ENCODE measurements at regions not wholly inside any gene's neighbourhood (a gene's known extent, or its start where the extent isn't known, plus 50 kb on each side); places are given as distances from the start of the nearest gene placed in this dataset.
A peak's percentile ranks its signal among the peaks of the same experiment; 100 is the strongest.

DNA sequence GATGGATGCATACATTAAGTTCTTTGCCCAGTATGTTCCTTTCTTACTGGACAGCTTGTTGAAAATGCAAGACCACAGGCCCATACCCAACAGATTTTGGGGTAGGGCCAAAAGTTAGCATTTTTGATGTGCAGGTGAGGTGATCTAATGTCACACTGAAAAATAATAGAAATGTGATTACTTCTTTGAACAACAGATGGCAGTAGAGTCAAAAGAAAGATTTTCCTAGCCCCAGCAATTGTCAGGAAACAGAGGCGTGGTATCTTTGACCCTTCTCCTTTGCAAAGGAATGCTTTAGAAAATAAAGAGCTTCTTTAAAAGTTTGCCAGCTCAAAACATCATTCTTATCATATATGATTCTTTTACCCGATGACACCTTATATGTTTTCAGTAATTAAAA lies 343.6 kb upstream of the SYT4 start:
- Histone ChIP-seq H3K4me2 (ENCODE audit: low read length) (no peak overlapping the region), H3K4me1 (ENCODE audit: control insufficient read depth in 1 of 2, insufficient read depth in 2 of 2, low read length in 2 of 2) (no peaks in the 10 kb centered on the region), H3K79me1 (ENCODE audit: low read length) (no peaks in the 10 kb centered on the region), H3K4me3 (ENCODE audit: low read depth, low read length) (no peak overlapping the region), H4K12ac (ENCODE audit: low read depth, low read length) (no peak overlapping the region), H3K23ac (ENCODE audit: low read length) (no peak overlapping the region), H3K9me3 (ENCODE audit: insufficient read depth, low read depth, low read length) (no peaks in the 10 kb centered on the region), H2BK12ac (ENCODE audit: low read length) (no peak overlapping the region), H3K27me3 (ENCODE audit: insufficient read depth, low read length) (no peaks in the 10 kb centered on the region), H2BK120ac (ENCODE audit: insufficient read depth, low read length, poor library complexity) (no peak overlapping the region), H4K8ac (ENCODE audit: low read depth, low read length) (no peak overlapping the region), H3K36me3 (ENCODE audit: control insufficient read depth in 1 of 2, insufficient read depth in 2 of 2, low read length in 2 of 2) (no peaks in the 10 kb centered on the region), H4K91ac (ENCODE audit: low read depth, low read length) (no peak overlapping the region), H3K27ac (ENCODE audit: low read depth, low read length) (no peak overlapping the region), H3K18ac (ENCODE audit: low read length) (no peak overlapping the region), H3K14ac (ENCODE audit: low read length) (no peak overlapping the region), H3K9ac (ENCODE audit: low read length) (no peak overlapping the region), H3K4ac (ENCODE audit: low read depth, low read length) (no peak overlapping the region), H3K79me2 (ENCODE audit: control insufficient read depth, insufficient read depth, low read length, poor library complexity) (no peaks in the 10 kb centered on the region), H2BK5ac (ENCODE audit: low read depth, low read length, poor library complexity) (no peak overlapping the region), H2AFZ (ENCODE audit: insufficient read depth, low read length, poor library complexity) (no peak overlapping the region), H2AK5ac (ENCODE audit: low read length) (no peak overlapping the region)
- peak in 1 of 2 donors; percentile 73 for DNase-seq
- WGBS (ENCODE audit: extremely low coverage, insufficient coverage, insufficient read length), result no CpG with 5 or more reads among the region's 2 CpGs

DNA sequence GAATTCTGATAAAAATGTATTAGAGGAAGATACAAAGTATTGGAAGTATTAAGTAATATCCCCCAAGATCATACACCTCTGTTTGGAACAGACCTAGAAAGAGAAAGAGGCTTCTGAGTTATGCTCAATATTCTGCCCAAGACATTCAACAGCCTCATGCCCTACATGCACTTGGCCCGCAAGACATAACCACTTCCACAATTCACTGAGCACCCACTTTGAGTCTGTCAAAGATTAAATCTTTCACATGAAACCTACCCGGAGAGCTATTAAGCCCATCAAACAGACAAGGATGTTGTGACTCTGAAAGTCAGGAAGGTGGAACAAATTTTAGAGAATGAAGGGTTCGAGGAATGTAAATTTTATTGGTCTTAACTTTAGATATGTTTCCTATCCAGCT lies 344.7 kb upstream of the SYT4 start:
- H3K4me3 ChIP-seq (ENCODE audit: low read depth, low read length), result no peak overlapping the region
- no peak overlapping the region for H3K14ac ChIP-seq (ENCODE audit: low read length)
- H3K18ac ChIP-seq (ENCODE audit: low read length), result no peak overlapping the region
- no peak overlapping the region for H4K8ac ChIP-seq (ENCODE audit: low read depth, low read length)
- no peak overlapping the region for H3K4me2 ChIP-seq (ENCODE audit: low read length)
- DNase-seq, result no peak
- no peaks in the 10 kb centered on the region for H3K4me1 ChIP-seq (ENCODE audit: control insufficient read depth in 1 of 2, insufficient read depth in 2 of 2, low read length in 2 of 2)
- no peak overlapping the region for H4K91ac ChIP-seq (ENCODE audit: low read depth, low read length)
- no peaks in the 10 kb centered on the region for H3K27me3 ChIP-seq (ENCODE audit: insufficient read depth, low read length)
- no peaks in the 10 kb centered on the region for H3K79me1 ChIP-seq (ENCODE audit: low read length)
- no peak overlapping the region for H2AFZ ChIP-seq (ENCODE audit: insufficient read depth, low read length, poor library complexity)
- no peaks in the 10 kb centered on the region for H3K9me3 ChIP-seq (ENCODE audit: insufficient read depth, low read depth, low read length)
- H3K9ac ChIP-seq (ENCODE audit: low read length), result no peak overlapping the region
- H3K36me3 ChIP-seq (ENCODE audit: control insufficient read depth in 1 of 2, insufficient read depth in 2 of 2, low read length in 2 of 2), result no peaks in the 10 kb centered on the region
- no peak overlapping the region for H2BK12ac ChIP-seq (ENCODE audit: low read length)
- WGBS (ENCODE audit: extremely low coverage, insufficient coverage, insufficient read length), result no CpG with 5 or more reads among the region's 3 CpGs
- H2AK5ac ChIP-seq (ENCODE audit: low read length), result no peak overlapping the region
- no peak overlapping the region for H3K27ac ChIP-seq (ENCODE audit: low read depth, low read length)
- no peaks in the 10 kb centered on the region for H3K79me2 ChIP-seq (ENCODE audit: control insufficient read depth, insufficient read depth, low read length, poor library complexity)
- no peak overlapping the region for H2BK120ac ChIP-seq (ENCODE audit: insufficient read depth, low read length, poor library complexity)
- H3K23ac ChIP-seq (ENCODE audit: low read length), result no peak overlapping the region
- H3K4ac ChIP-seq (ENCODE audit: low read depth, low read length), result no peak overlapping the region
- no peak overlapping the region for H4K12ac ChIP-seq (ENCODE audit: low read depth, low read length)
- H2BK5ac ChIP-seq (ENCODE audit: low read depth, low read length, poor library complexity), result no peak overlapping the region

- Histone ChIP-seq H3K4me2 (ENCODE audit: low read length) (no peak overlapping the region), H3K4ac (ENCODE audit: low read depth, low read length) (no peak overlapping the region), H4K91ac (ENCODE audit: low read depth, low read length) (no peak overlapping the region), H3K79me2 (ENCODE audit: control insufficient read depth, insufficient read depth, low read length, poor library complexity) (no peaks in the 10 kb centered on the region), H3K27me3 (ENCODE audit: insufficient read depth, low read length) (no peaks in the 10 kb centered on the region), H3K23ac (ENCODE audit: low read length) (no peak overlapping the region), H3K27ac (ENCODE audit: low read depth, low read length) (no peak overlapping the region), H3K9ac (ENCODE audit: low read length) (no peak overlapping the region), H2BK5ac (ENCODE audit: low read depth, low read length, poor library complexity) (no peak overlapping the region), H4K8ac (ENCODE audit: low read depth, low read length) (no peak overlapping the region), H2AFZ (ENCODE audit: insufficient read depth, low read length, poor library complexity) (no peak overlapping the region), H3K4me3 (ENCODE audit: low read depth, low read length) (no peak overlapping the region), H3K18ac (ENCODE audit: low read length) (no peak overlapping the region), H3K9me3 (ENCODE audit: insufficient read depth, low read depth, low read length) (no peaks in the 10 kb centered on the region), H2BK120ac (ENCODE audit: insufficient read depth, low read length, poor library complexity) (no peak overlapping the region), H3K36me3 (ENCODE audit: control insufficient read depth in 1 of 2, insufficient read depth in 2 of 2, low read length in 2 of 2) (no peaks in the 10 kb centered on the region), H3K4me1 (ENCODE audit: control insufficient read depth in 1 of 2, insufficient read depth in 2 of 2, low read length in 2 of 2) (no peaks in the 10 kb centered on the region), H3K79me1 (ENCODE audit: low read length) (no peaks in the 10 kb centered on the region), H3K14ac (ENCODE audit: low read length) (no peak overlapping the region), H4K12ac (ENCODE audit: low read depth, low read length) (no peak overlapping the region), H2AK5ac (ENCODE audit: low read length) (no peak overlapping the region), H2BK12ac (ENCODE audit: low read length) (no peak overlapping the region)
- no CpG with 5 or more reads among the region's 1 CpG for whole genome bisulfite sequencing (ENCODE audit: extremely low coverage, insufficient coverage, insufficient read length)
- DNase-seq, result no peak
These were observed 348.3 kb upstream of the SYT4 start for GRCh38 chr18:43625582-43625981.

- no peak overlapping the region for H3K14ac ChIP-seq (ENCODE audit: low read length)
These were observed 350.7 kb upstream of the SYT4 start for GRCh38 chr18:43627848-43628530.

More at GRCh38 chr18:43627848-43628530, 350.7 kb upstream of the SYT4 start:
- H3K36me3 ChIP-seq (ENCODE audit: control insufficient read depth in 1 of 2, insufficient read depth in 2 of 2, low read length in 2 of 2), result no peaks in the 10 kb centered on the region
- no peak overlapping the region for H2BK5ac ChIP-seq (ENCODE audit: low read depth, low read length, poor library complexity)
- H2BK12ac ChIP-seq (ENCODE audit: low read length), result no peak overlapping the region
- H4K91ac ChIP-seq (ENCODE audit: low read depth, low read length), result no peak overlapping the region
- no peak overlapping the region for H3K27ac ChIP-seq (ENCODE audit: low read depth, low read length)
- no peaks in the 10 kb centered on the region for H3K79me2 ChIP-seq (ENCODE audit: control insufficient read depth, insufficient read depth, low read length, poor library complexity)
- DNase-seq, result no peak
- no peaks in the 10 kb centered on the region for H3K9me3 ChIP-seq (ENCODE audit: insufficient read depth, low read depth, low read length)
- H4K8ac ChIP-seq (ENCODE audit: low read depth, low read length), result no peak overlapping the region
- no peaks in the 10 kb centered on the region for H3K27me3 ChIP-seq (ENCODE audit: insufficient read depth, low read length)
- H3K4me3 ChIP-seq (ENCODE audit: low read depth, low read length), result no peak overlapping the region
- no CpG with 5 or more reads among the region's 3 CpGs for WGBS (ENCODE audit: extremely low coverage, insufficient coverage, insufficient read length)
- no peak overlapping the region for H3K9ac ChIP-seq (ENCODE audit: low read length)
- H3K23ac ChIP-seq (ENCODE audit: low read length), result peak overlapping the region; percentile 25
- H3K4ac ChIP-seq (ENCODE audit: low read depth, low read length), result no peak overlapping the region
- H3K18ac ChIP-seq (ENCODE audit: low read length), result no peak overlapping the region
- H3K79me1 ChIP-seq (ENCODE audit: low read length), result no peaks in the 10 kb centered on the region
- H2AK5ac ChIP-seq (ENCODE audit: low read length), result no peak overlapping the region
- H2AFZ ChIP-seq (ENCODE audit: insufficient read depth, low read length, poor library complexity), result no peak overlapping the region
- H3K4me2 ChIP-seq (ENCODE audit: low read length), result no peak overlapping the region
- H4K12ac ChIP-seq (ENCODE audit: low read depth, low read length), result no peak overlapping the region
- no peak overlapping the region for H2BK120ac ChIP-seq (ENCODE audit: insufficient read depth, low read length, poor library complexity)
- no peaks in the 10 kb centered on the region for H3K4me1 ChIP-seq (ENCODE audit: control insufficient read depth in 1 of 2, insufficient read depth in 2 of 2, low read length in 2 of 2)

All from trophoblast cell (in vitro differentiated cells and primary cell).